ENCODE measurements at regions not wholly inside any gene's neighbourhood (a gene's known extent, or its start where the extent isn't known, plus 50 kb on each side); places are given as distances from the start of the nearest gene placed in this dataset.

DNA sequence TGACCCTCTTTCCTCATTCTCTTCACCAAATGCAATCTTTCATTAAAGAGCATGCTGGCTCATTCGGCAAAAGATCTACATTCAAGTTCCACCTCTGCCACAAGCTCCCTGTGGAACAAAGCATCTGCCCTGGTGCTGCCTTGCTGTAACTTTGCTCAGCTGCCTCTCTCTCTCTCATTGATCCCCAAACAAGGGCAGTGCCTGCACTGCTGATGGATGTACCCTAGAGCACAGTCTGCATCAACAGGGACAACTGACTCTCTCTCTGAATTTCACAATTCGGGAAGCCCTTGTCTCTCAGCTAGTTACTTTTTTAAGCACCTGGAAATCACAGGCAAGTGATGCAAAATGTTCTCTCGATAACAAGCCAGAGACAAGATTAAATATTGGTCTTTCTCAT, 174.0 kb upstream of the DIO2 start:
- POLR2A ChIA-PET, result no interaction called here
- CTCF ChIA-PET, result no interaction called here
- no peak for DNase-seq
- Mint-ChIP-seq H3K9me3 (no peaks in the 10 kb centered on the region), H3K4me3 (no peak overlapping the region), H3K27ac (no peak overlapping the region), H3K27me3 (no peaks in the 10 kb centered on the region), H3K36me3 (ENCODE audit: low read depth) (no peaks in the 10 kb centered on the region), H3K4me1 (no peaks in the 10 kb centered on the region)
- ATAC-seq (ENCODE audit: low read depth), result no peak
- intact Hi-C loops (cut with micrococcal nuclease), result no loop called here
- TF ChIP-seq, protein P1, sequence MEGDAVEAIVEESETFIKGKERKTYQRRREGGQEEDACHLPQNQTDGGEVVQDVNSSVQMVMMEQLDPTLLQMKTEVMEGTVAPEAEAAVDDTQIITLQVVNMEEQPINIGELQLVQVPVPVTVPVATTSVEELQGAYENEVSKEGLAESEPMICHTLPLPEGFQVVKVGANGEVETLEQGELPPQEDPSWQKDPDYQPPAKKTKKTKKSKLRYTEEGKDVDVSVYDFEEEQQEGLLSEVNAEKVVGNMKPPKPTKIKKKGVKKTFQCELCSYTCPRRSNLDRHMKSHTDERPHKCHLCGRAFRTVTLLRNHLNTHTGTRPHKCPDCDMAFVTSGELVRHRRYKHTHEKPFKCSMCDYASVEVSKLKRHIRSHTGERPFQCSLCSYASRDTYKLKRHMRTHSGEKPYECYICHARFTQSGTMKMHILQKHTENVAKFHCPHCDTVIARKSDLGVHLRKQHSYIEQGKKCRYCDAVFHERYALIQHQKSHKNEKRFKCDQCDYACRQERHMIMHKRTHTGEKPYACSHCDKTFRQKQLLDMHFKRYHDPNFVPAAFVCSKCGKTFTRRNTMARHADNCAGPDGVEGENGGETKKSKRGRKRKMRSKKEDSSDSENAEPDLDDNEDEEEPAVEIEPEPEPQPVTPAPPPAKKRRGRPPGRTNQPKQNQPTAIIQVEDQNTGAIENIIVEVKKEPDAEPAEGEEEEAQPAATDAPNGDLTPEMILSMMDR (IDR thresholded peaks at IDR 0.05), result no peak

DNA sequence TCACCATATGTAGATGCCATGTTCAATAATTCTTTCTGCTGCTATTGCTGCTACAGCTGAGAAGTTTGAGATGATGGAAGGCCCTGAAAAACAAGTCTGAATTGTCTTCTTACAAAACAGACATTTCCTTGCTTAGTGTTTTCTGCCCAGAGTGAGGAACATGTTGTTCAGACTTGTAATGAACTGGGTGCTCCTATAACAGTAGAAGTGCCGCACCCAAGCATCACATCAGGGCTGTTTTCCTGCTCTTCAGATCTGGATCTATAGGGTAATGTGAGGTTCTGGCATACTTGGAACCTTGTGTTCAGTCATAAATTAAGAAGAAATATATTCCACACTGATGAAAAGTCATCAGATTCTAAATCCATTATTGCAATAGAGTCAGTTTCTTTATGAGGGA, 171.9 kb upstream of the DIO2 start:
- intact Hi-C loops (cut with micrococcal nuclease), result no loop called here
- ATAC-seq (ENCODE audit: low read depth), result no peak
- ChIA-PET POLR2A (no interaction called here), CTCF (no interaction called here)
- Mint-ChIP-seq H3K9me3 (no peaks in the 10 kb centered on the region), H3K27ac (no peak overlapping the region), H3K27me3 (no peaks in the 10 kb centered on the region), H3K4me3 (no peak overlapping the region), H3K36me3 (ENCODE audit: low read depth) (no peaks in the 10 kb centered on the region), H3K4me1 (no peaks in the 10 kb centered on the region)
- TF ChIP-seq, protein P1 (IDR thresholded peaks at IDR 0.05), result no peak
- no peak for DNase-seq

DNA sequence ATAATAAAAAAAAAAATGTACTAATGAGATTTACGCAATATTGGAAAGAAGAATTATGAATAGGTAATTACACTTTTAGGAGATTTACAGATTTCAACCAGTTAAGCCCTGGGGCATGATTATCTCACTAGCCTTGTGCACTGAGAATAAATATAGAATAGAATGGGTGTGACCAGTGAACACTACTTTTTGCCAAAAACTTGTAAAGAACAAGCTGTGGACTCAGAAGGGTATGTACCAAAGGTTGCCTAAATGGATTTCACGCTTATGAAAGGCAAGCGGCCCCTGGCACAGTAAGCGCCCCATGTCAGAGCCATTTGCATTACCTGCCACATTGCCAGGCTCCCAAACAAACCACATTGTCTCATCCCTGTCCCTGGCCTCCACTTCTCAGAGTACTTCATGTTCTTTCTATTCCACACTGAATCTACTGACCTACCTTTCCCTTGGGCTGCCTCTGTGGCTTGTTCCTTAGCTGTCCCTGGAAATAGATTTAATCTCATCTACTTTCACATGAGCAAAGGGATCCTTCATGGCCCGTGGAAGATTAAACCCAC, 170.6 kb upstream of the DIO2 start:
- CTCF ChIA-PET, result no interaction called here
- intact Hi-C loops (cut with micrococcal nuclease), result no loop called here
- Mint-ChIP-seq H3K4me3 (no peak overlapping the region), H3K9me3 (no peaks in the 10 kb centered on the region), H3K27ac (no peak overlapping the region), H3K4me1 (no peaks in the 10 kb centered on the region), H3K36me3 (ENCODE audit: low read depth) (no peaks in the 10 kb centered on the region), H3K27me3 (no peaks in the 10 kb centered on the region)
- TF ChIP-seq, protein P1 (IDR thresholded peaks at IDR 0.05), result no peak
- DNase-seq (no peak), ATAC-seq (ENCODE audit: low read depth) (no peak)
- POLR2A ChIA-PET, result interaction anchor here (0.6 kb wide), 1 partner anchor 20 kb away, joined by 4 read pairs; no protein-coding TSS in a partner anchor

DNA sequence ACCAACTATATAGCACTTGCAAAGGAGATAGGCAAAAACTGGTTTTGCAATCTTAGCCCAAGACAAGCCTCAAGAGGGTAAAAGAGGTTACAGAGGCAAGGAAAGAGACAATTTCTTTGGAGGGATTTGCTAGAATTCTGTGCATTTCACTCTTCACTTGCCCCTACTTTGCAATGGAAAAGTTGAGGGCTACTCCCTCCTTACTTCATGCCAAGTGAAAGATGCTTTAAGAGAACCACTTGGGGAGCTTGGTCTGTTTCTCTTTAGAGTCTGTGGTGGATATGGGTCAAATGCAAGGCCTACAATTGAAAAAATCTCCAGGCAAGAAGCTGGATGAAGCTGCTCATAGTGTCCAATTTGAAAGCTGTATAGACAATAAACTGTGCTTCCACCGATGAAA, 167.7 kb upstream of the DIO2 start:
- Mint-ChIP-seq H3K9me3 (no peaks in the 10 kb centered on the region), H3K4me3 (no peak overlapping the region), H3K27me3 (no peaks in the 10 kb centered on the region), H3K36me3 (ENCODE audit: low read depth) (no peaks in the 10 kb centered on the region), H3K4me1 (no peaks in the 10 kb centered on the region), H3K27ac (no peak overlapping the region)
- DNase-seq (no peak), ATAC-seq (ENCODE audit: low read depth) (no peak)
- POLR2A ChIA-PET, result no interaction called here
- CTCF ChIA-PET, result no interaction called here
- intact Hi-C loops (cut with micrococcal nuclease), result no loop called here
- TF ChIP-seq, protein P1 (IDR thresholded peaks at IDR 0.05), result no peak

DNA sequence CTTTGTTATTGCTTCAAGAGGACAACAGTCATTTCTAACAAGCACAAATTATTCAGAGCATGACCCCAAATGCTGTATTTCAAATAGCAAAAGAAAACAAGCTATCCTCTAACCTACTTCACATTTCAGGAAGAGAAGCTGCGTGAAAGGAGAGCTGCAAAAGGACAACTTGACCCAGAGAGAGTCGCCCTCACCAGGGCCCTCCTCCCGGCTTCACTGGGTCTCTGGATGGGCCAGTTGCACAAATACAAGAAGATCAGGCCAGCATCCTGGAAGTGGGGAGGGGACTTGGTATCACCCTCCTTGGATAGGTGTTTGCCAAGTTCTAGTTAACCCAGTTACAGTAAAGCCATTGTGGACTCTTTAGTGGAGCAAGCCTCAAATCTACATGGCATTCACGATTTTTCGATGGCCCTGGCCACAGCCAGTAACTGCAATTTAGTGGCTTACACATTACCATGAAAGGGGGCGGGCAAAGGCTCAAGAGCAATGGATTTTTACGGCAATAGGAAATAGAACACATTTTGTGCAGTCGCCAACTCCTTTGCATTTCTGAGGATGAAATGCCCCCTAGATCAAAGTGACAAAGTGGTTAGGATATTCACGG, 166.9 kb upstream of the DIO2 start:
- Mint-ChIP-seq H3K9me3 (no peaks in the 10 kb centered on the region), H3K4me1 (no peaks in the 10 kb centered on the region), H3K36me3 (ENCODE audit: low read depth) (no peaks in the 10 kb centered on the region), H3K27ac (no peak overlapping the region), H3K27me3 (no peaks in the 10 kb centered on the region), H3K4me3 (no peak overlapping the region)
- no peak for DNase-seq
- ChIA-PET CTCF (no interaction called here), POLR2A (no interaction called here)
- intact Hi-C loops (cut with micrococcal nuclease), result no loop called here
- TF ChIP-seq, protein P1 (IDR thresholded peaks at IDR 0.05), result no peak
- no peak for ATAC-seq (ENCODE audit: low read depth)

Data from activated B cell treated with CpG ODN at 0.5 μM for 24 hours (primary cell).